GM23248 (cell line): ENCODE measurements at regions not wholly inside any gene's neighbourhood (a gene's known extent, or its start where the extent isn't known, plus 50 kb on each side); places are given as distances from the start of the nearest gene placed in this dataset.

Experiments
- DNase-seq: peaks from one replicate; pipeline ENCODE4 v3.0.0-alpha.2; 2015
- H2AFZ ChIP-seq: fragments of 200-600 bp; sonication (generic); 2 replicates; pipeline ENCODE4 v1.6.1; 2016; ENCODE audit warnings: antibody characterized with exemption
- H3F3A ChIP-seq: fragments of 200-600 bp; sonication (generic); 2 replicates; pipeline ENCODE4 v1.6.1; 2016; ENCODE audit warnings: mild to moderate bottlenecking, antibody characterized with exemption, mixed run types; ENCODE audit not compliant: insufficient read depth
- H3K27ac ChIP-seq: fragments of 200-600 bp; sonication (generic); 2 replicates; pipeline ENCODE4 v1.5.1; 2016; ENCODE audit warnings: mild to moderate bottlenecking
- H3K27me3 ChIP-seq: fragments of 200-600 bp; sonication (generic); replicated peaks from 2 replicates; pipeline ENCODE4 v1.6.1; 2016; ENCODE audit warnings: mild to moderate bottlenecking; ENCODE audit not compliant: insufficient read depth
- H3K36me3 ChIP-seq: fragments of 200-600 bp; sonication (generic); 2 replicates; pipeline ENCODE4 v1.6.1; 2016; ENCODE audit warnings: low read depth, mild to moderate bottlenecking
- H3K4me1 ChIP-seq: fragments of 200-600 bp; sonication (generic); 2 replicates; pipeline ENCODE4 v1.6.1; 2016; ENCODE audit warnings: mild to moderate bottlenecking; ENCODE audit not compliant: insufficient read depth
- H3K4me2 ChIP-seq: fragments of 200-600 bp; sonication (generic); one replicate; pipeline ENCODE4 v1.6.1; 2016; ENCODE audit warnings: mild to moderate bottlenecking; ENCODE audit not compliant: unreplicated experiment
- H3K4me3 ChIP-seq: fragments of 200-600 bp; sonication (generic); 2 replicates; pipeline ENCODE4 v1.5.1; 2016; ENCODE audit warnings: mild to moderate bottlenecking
- H3K79me2 ChIP-seq: fragments of 200-600 bp; sonication (generic); 2 replicates; pipeline ENCODE4 v1.6.1; 2016; ENCODE audit warnings: mild to moderate bottlenecking; ENCODE audit not compliant: insufficient read depth
- H3K9ac ChIP-seq: fragments of 200-600 bp; sonication (generic); 2 replicates; pipeline ENCODE4 v1.6.1; 2016; ENCODE audit warnings: mild to moderate bottlenecking
- H3K9me2 ChIP-seq: fragments of 200-600 bp; sonication (generic); 2 replicates; pipeline ENCODE4 v1.6.1; 2016; ENCODE audit warnings: mixed run types, mild to moderate bottlenecking, moderate library complexity; ENCODE audit not compliant: insufficient read depth
- H3K9me3 ChIP-seq: fragments of 200-600 bp; sonication (generic); one replicate; pipeline ENCODE4 v1.6.1; 2017; ENCODE audit warnings: low read depth
- H4K20me1 ChIP-seq: fragments of 200-600 bp; sonication (generic); 2 replicates; pipeline ENCODE4 v1.6.0; 2016; ENCODE audit not compliant: insufficient read depth
- EZH2 ChIP-seq: fragments of 200-600 bp; sonication (generic); IDR thresholded peaks from 2 replicates; pipeline ENCODE4 v1.6.1; 2018; ENCODE audit warnings: antibody characterized with exemption, mild to moderate bottlenecking; ENCODE audit not compliant: insufficient read depth, poor library complexity, severe bottlenecking
- EZH2phosphoT487 ChIP-seq: fragments of 200-600 bp; sonication (generic); IDR thresholded peaks from 2 replicates; pipeline ENCODE4 v1.6.1; 2018; ENCODE audit warnings: antibody characterized with exemption, moderate library complexity, mild to moderate bottlenecking, low read depth; ENCODE audit not compliant: insufficient read depth
- WGBS, 2 experiments: methylation state at CpG; one replicate each; pipeline ENCODE4 v1.1.6; 2015 to 2017; ENCODE audit warnings: low lambda C conversion rate in 2 of 2, low coverage in 1 of 2; ENCODE audit errors: missing lambda C conversion rate in 2 of 2; 5-methylcytosine and 5-hydroxymethylcytosine counted together
- in situ Hi-C: fragments of 300-500 bp; cut with MboI; formaldehyde crosslinking; loops from 2 replicates; pipeline ENCODE4 v1.15.0; 2020

- Histone ChIP-seq H3K9me3 (no peaks in the 10 kb centered on the region), H3K36me3 (no peaks in the 10 kb centered on the region), H3K9ac (no peak overlapping the region), H3K4me2 (no peak overlapping the region), H3K27me3 (no peaks in the 10 kb centered on the region), H3K27ac (no peak overlapping the region), H2AFZ (no peak overlapping the region), H3K4me1 (no peaks in the 10 kb centered on the region), H3K9me2 (no peaks in the 10 kb centered on the region), H3F3A (no peaks in the 10 kb centered on the region), H3K79me2 (no peaks in the 10 kb centered on the region), H3K4me3 (no peak overlapping the region), H4K20me1 (no peaks in the 10 kb centered on the region)
- in situ Hi-C loops, result no loop called here
- peak; percentile 61 for DNase-seq
- TF ChIP-seq EZH2phosphoT487, result no peak
- no peak for TF ChIP-seq EZH2
Measured at GRCh38 chr7:85659364-85659763, 472.5 kb upstream of the SEMA3D start.

- Histone ChIP-seq H3F3A (no peaks in the 10 kb centered on the region), H3K27ac (no peak overlapping the region), H2AFZ (no peak overlapping the region), H3K79me2 (no peaks in the 10 kb centered on the region), H3K4me1 (no peaks in the 10 kb centered on the region), H3K9me3 (no peaks in the 10 kb centered on the region), H4K20me1 (no peaks in the 10 kb centered on the region), H3K9me2 (no peaks in the 10 kb centered on the region), H3K9ac (no peak overlapping the region), H3K4me3 (no peak overlapping the region), H3K4me2 (no peak overlapping the region), H3K27me3 (no peaks in the 10 kb centered on the region), H3K36me3 (no peaks in the 10 kb centered on the region)
- TF ChIP-seq EZH2phosphoT487 (no peak), EZH2 (no peak)
- 86 to 92% methylated on average over 5 of the region's 5 CpGs for WGBS, 2 experiments
- in situ Hi-C loops, result no loop called here
- DNase-seq, result no peak
Measured at GRCh38 chr7:85655252-85655651, 468.4 kb upstream of the SEMA3D start.

GRCh38 chr7:85644272-85644671 lies 457.4 kb upstream of the SEMA3D start:
- DNase-seq, result no peak
- in situ Hi-C loops, result no loop called here
- H3K36me3 ChIP-seq, result no peaks in the 10 kb centered on the region
- H3K27ac ChIP-seq, result no peak overlapping the region
- H3K4me2 ChIP-seq, result no peak overlapping the region
- H3F3A ChIP-seq, result no peaks in the 10 kb centered on the region
- TF ChIP-seq EZH2phosphoT487, result no peak
- TF ChIP-seq EZH2, result no peak
- no peaks in the 10 kb centered on the region for H3K79me2 ChIP-seq
- H2AFZ ChIP-seq, result no peak overlapping the region
- H3K9ac ChIP-seq, result no peak overlapping the region
- no peak overlapping the region for H3K4me3 ChIP-seq
- H4K20me1 ChIP-seq, result no peaks in the 10 kb centered on the region
- WGBS, 2 experiments, result 36 to 50% methylated on average over 2 of the region's 2 CpGs
- H3K4me1 ChIP-seq, result peaks cover 9% of the 10 kb centered on the region; the same call in 1 of the 2 replicates
- no peaks in the 10 kb centered on the region for H3K9me3 ChIP-seq
- H3K9me2 ChIP-seq, result no peaks in the 10 kb centered on the region
- H3K27me3 ChIP-seq, result no peaks in the 10 kb centered on the region

- 50 to 55% methylated on average over 3 of the region's 3 CpGs for WGBS, 2 experiments
- in situ Hi-C loops, result no loop called here
- H3K36me3 ChIP-seq, result no peaks in the 10 kb centered on the region
- H3K27ac ChIP-seq, result no peak overlapping the region
- H4K20me1 ChIP-seq, result no peaks in the 10 kb centered on the region
- no peaks in the 10 kb centered on the region for H3K9me2 ChIP-seq
- H3K4me2 ChIP-seq, result no peak overlapping the region
- no peak overlapping the region for H3K9ac ChIP-seq
- H3K27me3 ChIP-seq, result no peaks in the 10 kb centered on the region
- H3K79me2 ChIP-seq, result no peaks in the 10 kb centered on the region
- H3K4me1 ChIP-seq, result peaks cover 9% of the 10 kb centered on the region; the same call in 1 of the 2 replicates
- peak; percentile 48 for DNase-seq
- no peak overlapping the region for H2AFZ ChIP-seq
- H3K4me3 ChIP-seq, result no peak overlapping the region
- H3K9me3 ChIP-seq, result no peaks in the 10 kb centered on the region
- H3F3A ChIP-seq, result no peaks in the 10 kb centered on the region
- TF ChIP-seq EZH2 (no peak), EZH2phosphoT487 (no peak)
Measured at GRCh38 chr7:85641331-85641730, 454.5 kb upstream of the SEMA3D start.

- H3F3A ChIP-seq, result no peaks in the 10 kb centered on the region
- no peaks in the 10 kb centered on the region for H3K9me2 ChIP-seq
- no peak overlapping the region for H3K4me2 ChIP-seq
- in situ Hi-C loops, result no loop called here
- no peaks in the 10 kb centered on the region for H3K79me2 ChIP-seq
- peaks cover 9% of the 10 kb centered on the region; the same call in 1 of the 2 replicates for H3K4me1 ChIP-seq
- WGBS, 2 experiments, result 51 to 54% methylated on average over 1 of the region's 1 CpG
- no peaks in the 10 kb centered on the region for H3K27me3 ChIP-seq
- no peak for TF ChIP-seq EZH2
- TF ChIP-seq EZH2phosphoT487, result no peak
- H3K27ac ChIP-seq, result no peak overlapping the region
- no peak overlapping the region for H2AFZ ChIP-seq
- no peak overlapping the region for H3K9ac ChIP-seq
- no peaks in the 10 kb centered on the region for H4K20me1 ChIP-seq
- DNase-seq, result no peak
- H3K9me3 ChIP-seq, result no peaks in the 10 kb centered on the region
- no peaks in the 10 kb centered on the region for H3K36me3 ChIP-seq
- H3K4me3 ChIP-seq, result no peak overlapping the region
Measured at GRCh38 chr7:85638394-85638793, 451.5 kb upstream of the SEMA3D start.
